ENCODE measurements at regions not wholly inside any gene's neighbourhood (a gene's known extent, or its start where the extent isn't known, plus 50 kb on each side); places are given as distances from the start of the nearest gene placed in this dataset.

- TF ChIP-seq POLR2AphosphoS5 (IDR thresholded peaks at IDR 0.05; ENCODE audit: borderline replicate concordance, low read depth, low read length) (no peak), EZH2 (IDR thresholded peaks at IDR 0.05) (no peak)
These were observed 114.7 kb upstream of the CDC42BPA start for GRCh38 chr1:227432981-227433380.

All from SK-N-MC (cell line).